ENCODE measurements at regions not wholly inside any gene's neighbourhood (a gene's known extent, or its start where the extent isn't known, plus 50 kb on each side); places are given as distances from the start of the nearest gene placed in this dataset.

GRCh38 chr21:35824136-35824535, 236.2 kb downstream of the SETD4 start:
- peaks cover 5% of the 10 kb centered on the region for H3K36me3 Mint-ChIP-seq (ENCODE audit: low read depth, unreplicated experiment)
- peaks cover 3% of the 10 kb centered on the region for H3K9me3 Mint-ChIP-seq (ENCODE audit: unreplicated experiment)
- no peaks in the 10 kb centered on the region for H3K27me3 Mint-ChIP-seq (ENCODE audit: unreplicated experiment)
- no peaks in the 10 kb centered on the region for H3K4me1 Mint-ChIP-seq (ENCODE audit: unreplicated experiment)
- DNase-seq (ENCODE audit: low spot score): no peak
- H3K4me3 Mint-ChIP-seq (ENCODE audit: unreplicated experiment): no peak overlapping the region
- TF ChIP-seq CTCF (IDR thresholded peaks at IDR 0.05; ENCODE audit: unreplicated experiment): no peak
- no peak overlapping the region for H3K27ac Mint-ChIP-seq (ENCODE audit: unreplicated experiment)

GRCh38 chr21:35819134-35819533, 241.2 kb downstream of the SETD4 start:
- H3K4me1 Mint-ChIP-seq (ENCODE audit: unreplicated experiment): peaks cover 13% of the 10 kb centered on the region
- no peak overlapping the region for H3K4me3 Mint-ChIP-seq (ENCODE audit: unreplicated experiment)
- no peak for DNase-seq (ENCODE audit: low spot score)
- H3K9me3 Mint-ChIP-seq (ENCODE audit: unreplicated experiment): peaks cover 3% of the 10 kb centered on the region
- H3K36me3 Mint-ChIP-seq (ENCODE audit: low read depth, unreplicated experiment): peaks cover 4% of the 10 kb centered on the region
- no peak overlapping the region for H3K27ac Mint-ChIP-seq (ENCODE audit: unreplicated experiment)
- no peak for TF ChIP-seq CTCF (IDR thresholded peaks at IDR 0.05; ENCODE audit: unreplicated experiment)
- peaks cover 2% of the 10 kb centered on the region for H3K27me3 Mint-ChIP-seq (ENCODE audit: unreplicated experiment)

- TF ChIP-seq CTCF (IDR thresholded peaks at IDR 0.05; ENCODE audit: unreplicated experiment): no peak
- H3K27me3 Mint-ChIP-seq (ENCODE audit: unreplicated experiment): peaks cover 2% of the 10 kb centered on the region
- H3K4me1 Mint-ChIP-seq (ENCODE audit: unreplicated experiment): peaks cover 14% of the 10 kb centered on the region
- DNase-seq (ENCODE audit: low spot score): no peak
- H3K9me3 Mint-ChIP-seq (ENCODE audit: unreplicated experiment): no peaks in the 10 kb centered on the region
- no peaks in the 10 kb centered on the region for H3K36me3 Mint-ChIP-seq (ENCODE audit: low read depth, unreplicated experiment)
- H3K4me3 Mint-ChIP-seq (ENCODE audit: unreplicated experiment): no peak overlapping the region
- H3K27ac Mint-ChIP-seq (ENCODE audit: unreplicated experiment): no peak overlapping the region
Observed at GRCh38 chr21:35818597-35818996, 241.7 kb downstream of the SETD4 start.

DNA sequence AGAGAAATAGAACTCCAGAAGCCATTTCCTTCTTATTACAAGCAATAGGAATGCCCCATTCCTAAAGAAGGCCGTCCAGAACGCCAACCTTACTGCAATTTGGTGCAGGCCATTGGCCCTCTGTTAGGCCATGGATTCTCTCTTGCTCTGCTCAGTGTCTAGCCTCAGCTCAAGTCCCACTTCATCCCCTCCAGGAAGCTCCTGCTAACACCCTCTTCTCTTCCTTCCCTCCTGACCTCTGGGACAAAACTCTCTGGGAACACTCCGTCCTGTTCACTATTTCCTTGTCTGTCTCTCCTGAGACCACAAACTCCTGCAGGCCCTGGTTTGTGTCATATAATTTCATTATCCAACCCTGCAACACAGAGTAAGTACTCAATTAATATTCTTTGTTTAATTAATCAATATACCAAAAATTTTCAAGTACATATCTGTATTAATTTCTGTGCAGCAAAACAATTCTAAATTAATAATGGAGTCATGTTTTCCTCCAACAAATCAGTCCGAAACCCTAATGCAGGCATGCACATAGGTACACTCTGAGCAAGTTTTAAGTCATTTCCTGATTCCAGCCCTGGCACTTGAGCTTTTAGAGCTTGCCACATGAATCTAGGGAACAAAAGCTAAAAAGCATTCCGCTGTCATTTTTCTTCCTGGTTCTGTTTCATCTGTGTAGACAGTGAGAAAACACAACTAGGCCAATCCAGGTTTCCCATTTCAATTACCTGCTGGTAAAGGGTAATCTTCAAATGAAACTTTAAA, 245.3 kb downstream of the SETD4 start:
- TF ChIP-seq CTCF (IDR thresholded peaks at IDR 0.05; ENCODE audit: unreplicated experiment): no peak
- Mint-ChIP-seq H3K4me3 (ENCODE audit: unreplicated experiment) (no peak overlapping the region), H3K27ac (ENCODE audit: unreplicated experiment) (no peak overlapping the region), H3K4me1 (ENCODE audit: unreplicated experiment) (peaks cover 14% of the 10 kb centered on the region), H3K9me3 (ENCODE audit: unreplicated experiment) (no peaks in the 10 kb centered on the region), H3K27me3 (ENCODE audit: unreplicated experiment) (peaks cover 3% of the 10 kb centered on the region), H3K36me3 (ENCODE audit: low read depth, unreplicated experiment) (no peaks in the 10 kb centered on the region)
- DNase-seq (ENCODE audit: low spot score): no peak

DNA sequence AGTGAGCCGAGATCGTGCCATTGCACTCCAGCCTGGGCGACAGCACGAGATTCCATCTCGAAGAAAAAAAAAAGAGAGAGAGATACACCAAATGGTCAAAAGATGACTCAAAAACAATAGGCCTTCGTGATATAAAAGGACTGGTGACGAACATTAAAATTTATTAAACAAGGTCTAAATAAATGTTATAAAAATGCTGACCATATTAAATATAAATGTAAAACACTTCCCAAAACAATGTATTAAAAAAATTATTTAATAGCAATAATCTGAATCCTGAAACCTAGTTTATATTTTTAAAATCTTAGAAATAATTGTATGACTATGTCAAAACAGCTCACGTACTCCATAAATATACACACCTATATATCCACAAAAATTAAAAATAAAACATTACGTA, 247.6 kb downstream of the SETD4 start:
- no peak for DNase-seq (ENCODE audit: low spot score)
- Mint-ChIP-seq H3K36me3 (ENCODE audit: low read depth, unreplicated experiment) (no peaks in the 10 kb centered on the region), H3K27me3 (ENCODE audit: unreplicated experiment) (peaks cover 1% of the 10 kb centered on the region), H3K27ac (ENCODE audit: unreplicated experiment) (no peak overlapping the region), H3K4me3 (ENCODE audit: unreplicated experiment) (no peak overlapping the region), H3K9me3 (ENCODE audit: unreplicated experiment) (no peaks in the 10 kb centered on the region), H3K4me1 (ENCODE audit: unreplicated experiment) (peaks cover 14% of the 10 kb centered on the region)
- TF ChIP-seq CTCF (IDR thresholded peaks at IDR 0.05; ENCODE audit: unreplicated experiment): no peak

Measured in endothelial cell (in vitro differentiated cells).